Right lobe of liver (tissue), 4 donors: ENCODE measurements at regions not wholly inside any gene's neighbourhood (a gene's known extent, or its start where the extent isn't known, plus 50 kb on each side); places are given as distances from the start of the nearest gene placed in this dataset.

ENCODE experiments used
- CTCF ChIP-seq, 4 donors: fragments of 200-600 bp in 3 of 4; fragments of 450-650 bp in 1 of 4; IDR thresholded peaks; one replicate each; pipeline versions ENCODE4 v1.5.1 to v1.8.0; 2016 to 2022; ENCODE audit warnings: antibody characterized with exemption in 4 of 4, mild to moderate bottlenecking in 2 of 4
- POLR2A ChIP-seq: fragments of 450-650 bp; IDR thresholded peaks from one replicate; pipeline ENCODE4 v1.6.1; 2017; ENCODE audit warnings: antibody characterized with exemption, mild to moderate bottlenecking
- donor health status: DM: no; HTN: no; CAD: no.
- donor health status: DM: no; HTN: no; CAD: no.
- donor health status: DM: no; HTN: yes; CAD: no.

- TF ChIP-seq CTCF (IDR thresholded peaks at IDR 0.05) = no peak
- no peak for TF ChIP-seq POLR2A
These were observed 502.6 kb downstream of the FUT8 start for GRCh38 chr14:65915125-65915524.
